ENCODE measurements at regions not wholly inside any gene's neighbourhood (a gene's known extent, or its start where the extent isn't known, plus 50 kb on each side); places are given as distances from the start of the nearest gene placed in this dataset.

- peaks cover 3% of the 10 kb centered on the region for H3K4me1 ChIP-seq (ENCODE audit: insufficient read depth, low read length)
- H4K20me1 ChIP-seq (ENCODE audit: low read length), result no peaks in the 10 kb centered on the region
- intact Hi-C loops (cut with micrococcal nuclease), result no loop called here
- H3K9me2 ChIP-seq (replicated peaks; ENCODE audit: low read length), result no peaks in the 10 kb centered on the region
- H3K36me3 ChIP-seq (ENCODE audit: low read depth, low read length), result peaks cover 83% of the 10 kb centered on the region
- ChIA-PET CTCF (no interaction called here), POLR2A (ENCODE audit: unreplicated experiment) (no interaction called here)
- no peaks in the 10 kb centered on the region for H3K79me2 ChIP-seq (ENCODE audit: low read length)
- ATAC-seq (no peak), DNase-seq (no peak)
- no peak for TF ChIP-seq EZH2phosphoT487 (IDR thresholded peaks at IDR 0.05; ENCODE audit: borderline replicate concordance, low read length)
- TF ChIP-seq EZH2 (IDR thresholded peaks at IDR 0.05; ENCODE audit: low read length, unreplicated experiment), result no peak
- no peak for TF ChIP-seq CTCF (conservative IDR thresholded peaks at IDR 0.05; ENCODE audit: low read depth, low read length)
- no peak overlapping the region for H2AFZ ChIP-seq (ENCODE audit: low read length)
- no peak overlapping the region for H3K4me2 ChIP-seq (ENCODE audit: low read length)
- H3K9me3 ChIP-seq (ENCODE audit: low read length), result no peaks in the 10 kb centered on the region
- H3K9ac ChIP-seq (ENCODE audit: low read length), result no peak overlapping the region
- no TSS peak for BruUV-seq (replicated peaks)
- no peaks in the 10 kb centered on the region for H3F3A ChIP-seq (ENCODE audit: low read length, unreplicated experiment)
- H3K27ac ChIP-seq (ENCODE audit: low read length), result no peak overlapping the region
- no peaks in the 10 kb centered on the region for H3K27me3 ChIP-seq (ENCODE audit: low read length)
- H3K4me3 ChIP-seq (ENCODE audit: low read length), result no peak overlapping the region
Measured at GRCh38 chr12:27388650-27389049, 56.0 kb downstream of the BMAL2 start.

- intact Hi-C loops (cut with micrococcal nuclease), result no loop called here
- POLR2A ChIA-PET (ENCODE audit: unreplicated experiment), result no interaction called here
- TF ChIP-seq CTCF (conservative IDR thresholded peaks at IDR 0.05; ENCODE audit: low read depth, low read length) (no peak), EZH2 (IDR thresholded peaks at IDR 0.05; ENCODE audit: low read length, unreplicated experiment) (no peak), EZH2phosphoT487 (IDR thresholded peaks at IDR 0.05; ENCODE audit: borderline replicate concordance, low read length) (no peak)
- Histone ChIP-seq H3K4me1 (ENCODE audit: insufficient read depth, low read length) (no peaks in the 10 kb centered on the region), H2AFZ (ENCODE audit: low read length) (no peak overlapping the region), H3K27me3 (ENCODE audit: low read length) (no peaks in the 10 kb centered on the region), H4K20me1 (ENCODE audit: low read length) (no peaks in the 10 kb centered on the region), H3F3A (ENCODE audit: low read length, unreplicated experiment) (no peaks in the 10 kb centered on the region), H3K27ac (ENCODE audit: low read length) (no peak overlapping the region), H3K9me2 (replicated peaks; ENCODE audit: low read length) (no peaks in the 10 kb centered on the region), H3K9me3 (ENCODE audit: low read length) (no peaks in the 10 kb centered on the region), H3K4me2 (ENCODE audit: low read length) (no peak overlapping the region), H3K79me2 (ENCODE audit: low read length) (no peaks in the 10 kb centered on the region), H3K9ac (ENCODE audit: low read length) (no peak overlapping the region), H3K36me3 (ENCODE audit: low read depth, low read length) (peaks cover 70% of the 10 kb centered on the region), H3K4me3 (ENCODE audit: low read length) (no peak overlapping the region)
- ATAC-seq (no peak), DNase-seq (no peak)
- CTCF ChIA-PET, result no interaction called here
- BruUV-seq (replicated peaks), result no TSS peak
Measured at GRCh38 chr12:27394676-27395075, 51.9 kb upstream of the SMCO2 start.

GRCh38 chr12:27396216-27396815, 50.2 kb upstream of the SMCO2 start:
- BruUV-seq (replicated peaks), result no TSS peak
- no peak overlapping the region for H3K9ac ChIP-seq (ENCODE audit: low read length)
- H3K79me2 ChIP-seq (ENCODE audit: low read length), result no peaks in the 10 kb centered on the region
- CTCF ChIA-PET, result no interaction called here
- ATAC-seq, result no peak
- H3K9me2 ChIP-seq (replicated peaks; ENCODE audit: low read length), result no peaks in the 10 kb centered on the region
- H3F3A ChIP-seq (ENCODE audit: low read length, unreplicated experiment), result no peaks in the 10 kb centered on the region
- no peaks in the 10 kb centered on the region for H3K4me1 ChIP-seq (ENCODE audit: insufficient read depth, low read length)
- no peaks in the 10 kb centered on the region for H3K9me3 ChIP-seq (ENCODE audit: low read length)
- H3K4me3 ChIP-seq (ENCODE audit: low read length), result no peak overlapping the region
- POLR2A ChIA-PET (ENCODE audit: unreplicated experiment), result no interaction called here
- intact Hi-C loops (cut with micrococcal nuclease), result no loop called here
- H3K27me3 ChIP-seq (ENCODE audit: low read length), result no peaks in the 10 kb centered on the region
- no peak overlapping the region for H2AFZ ChIP-seq (ENCODE audit: low read length)
- H4K20me1 ChIP-seq (ENCODE audit: low read length), result no peaks in the 10 kb centered on the region
- H3K27ac ChIP-seq (ENCODE audit: low read length), result no peak overlapping the region
- TF ChIP-seq EZH2 (IDR thresholded peaks at IDR 0.05; ENCODE audit: low read length, unreplicated experiment), result no peak
- TF ChIP-seq CTCF (conservative IDR thresholded peaks at IDR 0.05; ENCODE audit: low read depth, low read length), result no peak
- no peak for TF ChIP-seq EZH2phosphoT487 (IDR thresholded peaks at IDR 0.05; ENCODE audit: borderline replicate concordance, low read length)
- H3K4me2 ChIP-seq (ENCODE audit: low read length), result no peak overlapping the region
- peaks cover 64% of the 10 kb centered on the region for H3K36me3 ChIP-seq (ENCODE audit: low read depth, low read length)
- no peak for DNase-seq

Measured in PC-3 (cell line).